ENCODE measurements at regions not wholly inside any gene's neighbourhood (a gene's known extent, or its start where the extent isn't known, plus 50 kb on each side); places are given as distances from the start of the nearest gene placed in this dataset.

DNA sequence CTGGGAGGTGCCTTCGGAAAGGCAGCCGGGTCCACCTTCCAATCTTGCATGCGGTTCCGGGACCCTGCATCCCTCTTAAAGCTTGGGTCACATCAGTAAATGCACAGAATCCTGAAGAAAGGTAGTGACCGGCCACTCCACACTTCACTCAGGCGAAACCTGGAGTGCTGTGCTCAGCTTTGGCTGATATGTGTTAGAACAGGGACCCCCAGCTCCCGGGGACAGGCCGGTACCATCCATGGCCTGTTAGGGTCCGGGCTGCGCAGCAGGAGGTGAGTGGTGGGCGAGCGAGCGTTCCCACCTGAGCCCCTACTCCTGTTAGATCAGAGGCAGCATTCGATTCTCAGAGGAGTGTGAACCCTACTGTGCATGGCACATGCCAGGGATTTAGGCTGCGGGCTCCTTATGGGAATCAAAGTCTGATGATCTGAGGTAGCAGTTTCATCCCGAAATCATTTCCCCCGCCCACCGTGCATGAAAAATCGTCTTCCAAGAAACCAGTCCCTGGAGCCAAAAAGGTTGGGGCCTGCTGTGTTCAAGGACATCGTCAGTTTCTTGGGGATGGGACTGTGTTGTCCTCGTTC, 143.0 kb downstream of the ERMARD start:
- Histone ChIP-seq H3K9ac (ENCODE audit: low read depth in 1 of 2, low read length in 2 of 2) (no peak overlapping the region), H3K4me3 (ENCODE audit: low read depth in 1 of 2, low read length in 2 of 2) (no peak overlapping the region), H3K27ac (ENCODE audit: low read depth, low read length) (no peak overlapping the region), H3K9me3 (ENCODE audit: control insufficient read depth in 1 of 2, low read length in 2 of 2) (no peaks in the 10 kb centered on the region), H3K4me1 (ENCODE audit: control insufficient read depth in 1 of 2, insufficient read depth in 2 of 2, low read length in 2 of 2) (no peaks in the 10 kb centered on the region), H3K27me3 (ENCODE audit: control insufficient read depth in 1 of 2, insufficient read depth in 2 of 2, low read length in 2 of 2) (peaks cover 0 to 8% of the 10 kb centered on the region in 2 donors), H3K36me3 (ENCODE audit: control insufficient read depth in 1 of 2, insufficient read depth in 2 of 2, low read length in 2 of 2) (no peaks in the 10 kb centered on the region)

DNA sequence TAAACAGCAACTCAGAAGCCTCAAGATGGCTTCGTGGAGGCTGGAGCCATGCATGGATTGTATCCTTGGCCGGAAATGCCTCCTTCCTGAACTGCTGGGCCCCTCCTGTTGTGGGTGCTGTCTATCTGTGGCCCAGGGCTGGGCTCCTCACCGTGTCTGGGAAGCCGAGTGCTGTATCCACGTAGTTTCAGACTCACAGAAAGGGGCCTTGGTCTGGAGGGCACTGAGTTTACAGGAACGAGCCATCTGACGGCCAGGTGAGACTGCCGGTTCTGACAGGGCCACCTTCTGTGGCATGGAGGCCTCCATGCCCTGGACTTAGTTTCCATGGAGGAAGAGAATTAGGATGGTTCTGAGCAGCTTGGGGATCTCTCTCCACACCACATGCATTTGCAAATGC, 142.2 kb downstream of the ERMARD start:
- no peak overlapping the region for H3K9ac ChIP-seq (ENCODE audit: low read depth in 1 of 2, low read length in 2 of 2)
- no peaks in the 10 kb centered on the region for H3K36me3 ChIP-seq (ENCODE audit: control insufficient read depth in 1 of 2, insufficient read depth in 2 of 2, low read length in 2 of 2)
- no peak overlapping the region for H3K27ac ChIP-seq (ENCODE audit: low read depth, low read length)
- H3K4me3 ChIP-seq (ENCODE audit: low read depth in 1 of 2, low read length in 2 of 2): no peak overlapping the region
- H3K9me3 ChIP-seq (ENCODE audit: control insufficient read depth in 1 of 2, low read length in 2 of 2): no peaks in the 10 kb centered on the region
- no peaks in the 10 kb centered on the region for H3K4me1 ChIP-seq (ENCODE audit: control insufficient read depth in 1 of 2, insufficient read depth in 2 of 2, low read length in 2 of 2)
- H3K27me3 ChIP-seq (ENCODE audit: control insufficient read depth in 1 of 2, insufficient read depth in 2 of 2, low read length in 2 of 2): peaks cover 0 to 8% of the 10 kb centered on the region in 2 donors

DNA sequence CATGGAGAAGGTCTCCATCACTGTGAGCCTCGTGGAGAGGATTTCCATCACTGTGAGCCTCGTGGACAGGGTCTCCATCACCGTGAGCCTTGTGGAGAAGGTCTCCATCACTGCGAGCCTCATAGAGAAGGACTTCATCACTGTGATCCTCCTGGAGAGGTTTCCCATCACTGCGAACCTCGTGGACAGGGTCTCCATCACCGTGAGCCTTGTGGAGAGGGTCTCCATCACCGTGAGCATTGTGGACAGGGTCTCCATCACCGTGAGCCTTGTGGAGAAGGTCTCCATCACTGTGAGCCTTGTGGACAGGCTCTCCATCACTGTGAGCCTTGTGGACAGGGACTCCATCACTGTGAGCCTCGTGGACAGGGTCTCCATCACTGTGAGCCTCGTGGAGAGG, 140.4 kb downstream of the ERMARD start:
- H3K9ac ChIP-seq (ENCODE audit: low read depth in 1 of 2, low read length in 2 of 2): no peak overlapping the region
- no peak overlapping the region for H3K4me3 ChIP-seq (ENCODE audit: low read depth in 1 of 2, low read length in 2 of 2)
- H3K27ac ChIP-seq (ENCODE audit: low read depth, low read length): no peak overlapping the region
- H3K27me3 ChIP-seq (ENCODE audit: control insufficient read depth in 1 of 2, insufficient read depth in 2 of 2, low read length in 2 of 2): peaks cover 0 to 8% of the 10 kb centered on the region in 2 donors
- H3K9me3 ChIP-seq (ENCODE audit: control insufficient read depth in 1 of 2, low read length in 2 of 2): no peaks in the 10 kb centered on the region
- no peaks in the 10 kb centered on the region for H3K4me1 ChIP-seq (ENCODE audit: control insufficient read depth in 1 of 2, insufficient read depth in 2 of 2, low read length in 2 of 2)
- no peaks in the 10 kb centered on the region for H3K36me3 ChIP-seq (ENCODE audit: control insufficient read depth in 1 of 2, insufficient read depth in 2 of 2, low read length in 2 of 2)

DNA sequence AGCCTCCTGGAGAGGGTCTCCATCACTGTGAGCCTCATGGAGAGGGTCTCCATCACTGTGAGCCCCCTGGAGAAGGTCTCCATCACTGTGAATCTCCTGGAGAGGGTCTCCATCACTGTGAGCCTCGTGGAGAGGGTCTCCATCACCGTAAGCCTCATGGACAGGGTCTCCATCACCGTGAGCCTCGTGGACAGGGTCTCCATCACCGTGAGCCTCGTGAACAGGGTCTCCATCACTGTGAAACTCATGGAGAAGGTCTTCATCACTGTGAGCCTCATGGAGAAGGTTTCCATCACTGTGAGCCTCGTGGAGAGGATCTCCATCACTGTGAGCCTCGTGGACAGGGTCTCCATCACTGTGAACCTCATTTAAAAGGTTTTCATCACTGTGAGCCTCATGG, 140.0 kb downstream of the ERMARD start:
- Histone ChIP-seq H3K4me3 (ENCODE audit: low read depth in 1 of 2, low read length in 2 of 2) (no peak overlapping the region), H3K36me3 (ENCODE audit: control insufficient read depth in 1 of 2, insufficient read depth in 2 of 2, low read length in 2 of 2) (no peaks in the 10 kb centered on the region), H3K27ac (ENCODE audit: low read depth, low read length) (no peak overlapping the region), H3K9ac (ENCODE audit: low read depth in 1 of 2, low read length in 2 of 2) (no peak overlapping the region), H3K9me3 (ENCODE audit: control insufficient read depth in 1 of 2, low read length in 2 of 2) (no peaks in the 10 kb centered on the region), H3K4me1 (ENCODE audit: control insufficient read depth in 1 of 2, insufficient read depth in 2 of 2, low read length in 2 of 2) (no peaks in the 10 kb centered on the region), H3K27me3 (ENCODE audit: control insufficient read depth in 1 of 2, insufficient read depth in 2 of 2, low read length in 2 of 2) (peaks cover 0 to 8% of the 10 kb centered on the region in 2 donors)

DNA sequence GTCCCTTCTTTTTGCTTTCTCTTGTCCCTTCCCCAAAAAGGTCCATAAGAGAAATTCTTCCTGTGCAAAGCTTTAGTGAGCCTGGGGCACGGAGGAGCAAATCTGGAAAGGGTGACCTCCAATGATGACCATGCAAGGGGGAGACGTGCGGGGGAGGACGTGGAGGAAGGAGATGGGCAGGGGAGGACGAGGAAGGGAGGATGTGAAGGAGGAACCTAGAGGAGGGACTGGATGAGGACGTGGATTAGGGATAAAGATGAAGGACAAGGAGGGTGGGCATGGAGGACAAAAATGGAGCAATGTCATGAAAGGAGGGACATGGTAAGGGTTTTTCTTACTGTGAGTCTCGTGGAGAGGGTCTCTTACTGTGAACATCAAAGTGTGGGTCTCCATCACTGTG, 139.5 kb downstream of the ERMARD start:
- H3K36me3 ChIP-seq (ENCODE audit: control insufficient read depth in 1 of 2, insufficient read depth in 2 of 2, low read length in 2 of 2): no peaks in the 10 kb centered on the region
- H3K4me3 ChIP-seq (ENCODE audit: low read depth in 1 of 2, low read length in 2 of 2): no peak overlapping the region
- H3K9me3 ChIP-seq (ENCODE audit: control insufficient read depth in 1 of 2, low read length in 2 of 2): no peaks in the 10 kb centered on the region
- H3K27ac ChIP-seq (ENCODE audit: low read depth, low read length): no peak overlapping the region
- H3K4me1 ChIP-seq (ENCODE audit: control insufficient read depth in 1 of 2, insufficient read depth in 2 of 2, low read length in 2 of 2): no peaks in the 10 kb centered on the region
- H3K9ac ChIP-seq (ENCODE audit: low read depth in 1 of 2, low read length in 2 of 2): no peak overlapping the region
- H3K27me3 ChIP-seq (ENCODE audit: control insufficient read depth in 1 of 2, insufficient read depth in 2 of 2, low read length in 2 of 2): peaks cover 0 to 8% of the 10 kb centered on the region in 2 donors

DNA sequence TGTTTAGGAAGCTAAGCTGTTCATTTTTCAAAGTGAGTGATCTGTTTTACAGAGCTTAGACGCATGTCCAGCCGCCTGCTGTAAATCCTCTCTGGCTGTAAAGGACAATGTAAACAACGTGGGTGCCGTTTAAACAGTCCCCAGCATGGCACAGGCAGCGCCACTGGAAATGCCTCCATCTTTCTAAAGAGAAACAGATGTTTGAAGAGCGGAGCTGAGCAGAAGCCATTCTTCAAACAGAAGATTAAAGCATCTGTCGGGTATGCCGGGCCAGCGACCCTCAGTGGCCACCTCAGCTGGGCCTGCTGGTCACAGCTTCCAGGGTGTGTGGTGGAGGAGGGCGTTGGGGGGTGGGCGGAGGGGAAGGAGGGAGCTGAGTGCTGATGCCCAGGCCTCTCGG, 138.6 kb downstream of the ERMARD start:
- H3K36me3 ChIP-seq (ENCODE audit: control insufficient read depth in 1 of 2, insufficient read depth in 2 of 2, low read length in 2 of 2): no peaks in the 10 kb centered on the region
- no peaks in the 10 kb centered on the region for H3K4me1 ChIP-seq (ENCODE audit: control insufficient read depth in 1 of 2, insufficient read depth in 2 of 2, low read length in 2 of 2)
- no peaks in the 10 kb centered on the region for H3K9me3 ChIP-seq (ENCODE audit: control insufficient read depth in 1 of 2, low read length in 2 of 2)
- no peak overlapping the region for H3K4me3 ChIP-seq (ENCODE audit: low read depth in 1 of 2, low read length in 2 of 2)
- H3K27ac ChIP-seq (ENCODE audit: low read depth, low read length): no peak overlapping the region
- peaks cover 0 to 8% of the 10 kb centered on the region in 2 donors for H3K27me3 ChIP-seq (ENCODE audit: control insufficient read depth in 1 of 2, insufficient read depth in 2 of 2, low read length in 2 of 2)
- no peak overlapping the region for H3K9ac ChIP-seq (ENCODE audit: low read depth in 1 of 2, low read length in 2 of 2)

DNA sequence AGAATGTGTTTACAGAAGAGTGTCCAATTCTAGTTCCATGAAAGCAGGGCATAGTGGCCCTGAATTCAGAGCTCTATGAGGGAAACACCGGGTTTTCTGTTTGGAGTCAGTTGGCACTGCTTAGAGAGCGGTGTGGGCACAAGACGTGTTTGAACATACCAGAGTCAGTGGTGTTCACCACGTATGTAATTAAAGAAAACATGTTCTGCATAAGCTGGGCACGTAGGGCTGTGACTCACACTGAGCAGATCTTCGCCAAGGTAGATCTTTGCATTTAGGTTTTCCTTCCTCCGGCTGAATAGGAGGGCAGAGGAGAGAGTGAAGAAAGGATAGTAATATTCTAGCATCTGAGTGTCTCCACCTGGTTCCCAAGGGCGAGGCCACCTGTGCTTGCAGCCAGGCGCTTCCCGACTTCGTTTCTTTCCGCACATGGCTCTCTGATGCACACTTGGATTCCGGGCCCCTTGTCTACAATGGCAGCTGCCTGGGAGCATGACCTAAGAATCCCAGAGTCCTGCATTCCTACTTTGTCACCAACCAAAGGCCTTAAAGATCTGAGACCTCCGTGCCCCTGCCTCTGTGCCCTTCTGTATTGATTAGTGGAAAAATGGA, 136.2 kb downstream of the ERMARD start:
- Histone ChIP-seq H3K27ac (ENCODE audit: low read depth, low read length) (no peak overlapping the region), H3K9ac (ENCODE audit: low read depth in 1 of 2, low read length in 2 of 2) (no peak overlapping the region), H3K36me3 (ENCODE audit: control insufficient read depth in 1 of 2, insufficient read depth in 2 of 2, low read length in 2 of 2) (no peaks in the 10 kb centered on the region), H3K27me3 (ENCODE audit: control insufficient read depth in 1 of 2, insufficient read depth in 2 of 2, low read length in 2 of 2) (peaks cover 0 to 8% of the 10 kb centered on the region in 2 donors), H3K4me3 (ENCODE audit: low read depth in 1 of 2, low read length in 2 of 2) (no peak overlapping the region), H3K9me3 (ENCODE audit: control insufficient read depth in 1 of 2, low read length in 2 of 2) (no peaks in the 10 kb centered on the region), H3K4me1 (ENCODE audit: control insufficient read depth in 1 of 2, insufficient read depth in 2 of 2, low read length in 2 of 2) (no peaks in the 10 kb centered on the region)

DNA sequence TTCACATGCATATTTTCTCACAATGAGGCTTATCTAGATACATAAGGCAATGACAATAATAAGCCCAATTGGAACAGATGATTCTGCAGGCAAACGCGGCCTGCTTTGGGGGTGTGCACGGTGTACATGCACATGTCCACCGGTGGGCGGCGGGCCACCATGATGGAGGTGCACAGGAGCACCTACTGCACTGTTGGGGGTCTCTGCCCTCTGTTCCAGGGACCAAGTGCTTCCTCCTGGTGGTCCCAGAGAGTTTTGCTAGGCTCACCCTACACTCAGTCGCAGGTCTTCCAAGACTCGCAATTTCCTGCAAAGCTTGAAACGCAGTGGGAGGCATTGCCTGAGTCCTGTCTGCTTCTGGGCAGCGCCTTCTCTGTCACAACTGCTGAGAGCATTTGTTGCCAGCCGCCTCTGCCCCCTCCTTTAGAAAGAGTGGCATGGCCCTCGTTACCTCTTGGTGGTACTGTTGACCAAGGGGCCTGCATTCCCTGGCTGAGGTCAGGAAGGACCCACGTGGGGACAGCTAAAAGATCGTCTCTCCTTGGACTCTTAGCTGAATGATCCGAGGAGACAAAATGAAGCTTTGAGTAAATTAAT, 135.3 kb downstream of the ERMARD start:
- Histone ChIP-seq H3K27me3 (ENCODE audit: control insufficient read depth in 1 of 2, insufficient read depth in 2 of 2, low read length in 2 of 2) (peaks cover 0 to 8% of the 10 kb centered on the region in 2 donors), H3K9ac (ENCODE audit: low read depth in 1 of 2, low read length in 2 of 2) (no peak overlapping the region), H3K9me3 (ENCODE audit: control insufficient read depth in 1 of 2, low read length in 2 of 2) (no peaks in the 10 kb centered on the region), H3K4me3 (ENCODE audit: low read depth in 1 of 2, low read length in 2 of 2) (no peak overlapping the region), H3K27ac (ENCODE audit: low read depth, low read length) (no peak overlapping the region), H3K36me3 (ENCODE audit: control insufficient read depth in 1 of 2, insufficient read depth in 2 of 2, low read length in 2 of 2) (no peaks in the 10 kb centered on the region), H3K4me1 (ENCODE audit: control insufficient read depth in 1 of 2, insufficient read depth in 2 of 2, low read length in 2 of 2) (no peaks in the 10 kb centered on the region)

DNA sequence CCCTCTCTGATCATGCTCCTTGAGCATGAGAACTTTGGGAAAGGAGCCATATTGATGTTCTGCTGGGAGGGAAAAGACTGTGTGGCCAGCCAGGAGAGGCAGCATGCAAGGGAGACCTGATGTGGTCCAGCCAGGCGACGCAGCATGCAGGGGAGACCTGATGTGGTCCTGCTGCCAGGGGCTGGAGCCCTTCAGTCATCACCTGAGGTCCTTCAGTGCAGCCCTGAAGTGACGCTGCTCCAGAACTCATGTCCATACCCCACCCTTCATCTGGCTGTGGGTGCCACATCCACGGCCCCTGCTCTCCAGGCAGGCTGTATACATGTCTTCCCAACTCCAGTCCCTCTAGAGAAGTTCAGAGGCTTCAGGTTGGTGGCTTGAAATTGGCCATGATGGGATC, 134.4 kb downstream of the ERMARD start:
- peaks cover 0 to 8% of the 10 kb centered on the region in 2 donors for H3K27me3 ChIP-seq (ENCODE audit: control insufficient read depth in 1 of 2, insufficient read depth in 2 of 2, low read length in 2 of 2)
- H3K9ac ChIP-seq (ENCODE audit: low read depth in 1 of 2, low read length in 2 of 2): no peak overlapping the region
- no peak overlapping the region for H3K27ac ChIP-seq (ENCODE audit: low read depth, low read length)
- no peaks in the 10 kb centered on the region for H3K9me3 ChIP-seq (ENCODE audit: control insufficient read depth in 1 of 2, low read length in 2 of 2)
- no peaks in the 10 kb centered on the region for H3K4me1 ChIP-seq (ENCODE audit: control insufficient read depth in 1 of 2, insufficient read depth in 2 of 2, low read length in 2 of 2)
- H3K4me3 ChIP-seq (ENCODE audit: low read depth in 1 of 2, low read length in 2 of 2): no peak overlapping the region
- H3K36me3 ChIP-seq (ENCODE audit: control insufficient read depth in 1 of 2, insufficient read depth in 2 of 2, low read length in 2 of 2): no peaks in the 10 kb centered on the region

DNA sequence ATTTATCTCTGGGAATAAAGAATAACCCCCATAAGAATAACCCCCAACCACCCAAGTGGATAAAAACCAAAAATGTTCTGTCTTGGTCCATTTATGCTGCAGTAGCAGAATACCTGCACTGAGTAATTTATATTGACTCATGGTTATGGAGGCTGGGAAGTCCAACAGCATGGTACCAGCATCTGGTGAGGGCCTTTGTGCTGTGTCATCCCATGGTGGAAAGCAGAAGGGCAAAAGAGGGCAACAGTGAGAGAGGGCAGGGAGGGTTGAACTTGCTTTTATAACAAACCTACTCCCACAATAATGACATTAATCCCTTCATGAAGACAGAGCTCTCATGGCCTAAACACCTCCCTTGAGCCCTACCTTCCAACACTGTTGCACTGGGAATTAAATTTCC, 133.7 kb downstream of the ERMARD start:
- Histone ChIP-seq H3K36me3 (ENCODE audit: control insufficient read depth in 1 of 2, insufficient read depth in 2 of 2, low read length in 2 of 2) (no peaks in the 10 kb centered on the region), H3K9me3 (ENCODE audit: control insufficient read depth in 1 of 2, low read length in 2 of 2) (no peaks in the 10 kb centered on the region), H3K9ac (ENCODE audit: low read depth in 1 of 2, low read length in 2 of 2) (no peak overlapping the region), H3K27me3 (ENCODE audit: control insufficient read depth in 1 of 2, insufficient read depth in 2 of 2, low read length in 2 of 2) (peaks cover 0 to 7% of the 10 kb centered on the region in 2 donors), H3K4me3 (ENCODE audit: low read depth in 1 of 2, low read length in 2 of 2) (no peak overlapping the region), H3K4me1 (ENCODE audit: control insufficient read depth in 1 of 2, insufficient read depth in 2 of 2, low read length in 2 of 2) (no peaks in the 10 kb centered on the region), H3K27ac (ENCODE audit: low read depth, low read length) (no peak overlapping the region)

All from duodenal mucosa (tissue), 2 donors.